ENCODE measurements at regions not wholly inside any gene's neighbourhood (a gene's known extent, or its start where the extent isn't known, plus 50 kb on each side); places are given as distances from the start of the nearest gene placed in this dataset.

- no peak for DNase-seq (ENCODE audit: low read depth in 2 of 3, low spot score in 2 of 3)
Observed at GRCh38 chr11:37812281-37812880, 1214.3 kb upstream of the RAG2 start.

GRCh38 chr11:37811349-37811748, 1213.3 kb upstream of the RAG2 start:
- DNase-seq (ENCODE audit: low read depth in 2 of 3, low spot score in 2 of 3) = no peak

- DNase-seq (ENCODE audit: low read depth in 2 of 3, low spot score in 2 of 3) = no peak
Observed at GRCh38 chr11:37804666-37805065, 1206.6 kb upstream of the RAG2 start.

GRCh38 chr11:37788141-37788877, 1190.3 kb upstream of the RAG2 start:
- DNase-seq (ENCODE audit: low read depth in 2 of 3, low spot score in 2 of 3) = no peak

- no peak for DNase-seq (ENCODE audit: low read depth in 2 of 3, low spot score in 2 of 3)
Observed at GRCh38 chr11:37786214-37786755, 1188.2 kb upstream of the RAG2 start.

GRCh38 chr11:37774441-37774840, 1176.4 kb upstream of the RAG2 start:
- no peak for DNase-seq (ENCODE audit: low read depth in 2 of 3, low spot score in 2 of 3)

- no peak for DNase-seq (ENCODE audit: low read depth in 2 of 3, low spot score in 2 of 3)
Observed at GRCh38 chr11:37770145-37770544, 1172.1 kb upstream of the RAG2 start.

GRCh38 chr11:37762079-37762478, 1164.0 kb upstream of the RAG2 start:
- DNase-seq (ENCODE audit: low read depth in 2 of 3, low spot score in 2 of 3) = no peak

GRCh38 chr11:37755521-37755920, 1157.5 kb upstream of the RAG2 start:
- DNase-seq (ENCODE audit: low read depth in 2 of 3, low spot score in 2 of 3) = no peak

GRCh38 chr11:37748641-37749040, 1150.6 kb upstream of the RAG2 start:
- no peak for DNase-seq (ENCODE audit: low read depth in 2 of 3, low spot score in 2 of 3)

- DNase-seq (ENCODE audit: low read depth in 2 of 3, low spot score in 2 of 3) = no peak
Observed at GRCh38 chr11:37747121-37747520, 1149.1 kb upstream of the RAG2 start.

GRCh38 chr11:37727371-37727770, 1129.3 kb upstream of the RAG2 start:
- DNase-seq (ENCODE audit: low read depth in 2 of 3, low spot score in 2 of 3) = no peak

GRCh38 chr11:37724315-37724714, 1126.3 kb upstream of the RAG2 start:
- no peak for DNase-seq (ENCODE audit: low read depth in 2 of 3, low spot score in 2 of 3)

GRCh38 chr11:37721485-37721884, 1123.4 kb upstream of the RAG2 start:
- no peak for DNase-seq (ENCODE audit: low read depth in 2 of 3, low spot score in 2 of 3)

- DNase-seq (ENCODE audit: low read depth in 2 of 3, low spot score in 2 of 3) = no peak
Observed at GRCh38 chr11:37718431-37718999, 1120.5 kb upstream of the RAG2 start.

- no peak for DNase-seq (ENCODE audit: low read depth in 2 of 3, low spot score in 2 of 3)
Observed at GRCh38 chr11:37712251-37712650, 1114.2 kb upstream of the RAG2 start.

- no peak for DNase-seq (ENCODE audit: low read depth in 2 of 3, low spot score in 2 of 3)
Observed at GRCh38 chr11:37710031-37710430, 1112.0 kb upstream of the RAG2 start.

- DNase-seq (ENCODE audit: low read depth in 2 of 3, low spot score in 2 of 3) = no peak
Observed at GRCh38 chr11:37704791-37705190, 1106.8 kb upstream of the RAG2 start.

- DNase-seq (ENCODE audit: low read depth in 2 of 3, low spot score in 2 of 3) = no peak
Observed at GRCh38 chr11:37699644-37700043, 1101.6 kb upstream of the RAG2 start.

- no peak for DNase-seq (ENCODE audit: low read depth in 2 of 3, low spot score in 2 of 3)
Observed at GRCh38 chr11:37695283-37695682, 1097.2 kb upstream of the RAG2 start.

- no peak for DNase-seq (ENCODE audit: low read depth in 2 of 3, low spot score in 2 of 3)
Observed at GRCh38 chr11:37689951-37690350, 1091.9 kb upstream of the RAG2 start.

- DNase-seq (ENCODE audit: low read depth in 2 of 3, low spot score in 2 of 3) = no peak
Observed at GRCh38 chr11:37688456-37688855, 1090.4 kb upstream of the RAG2 start.
